ENCODE measurements at regions not wholly inside any gene's neighbourhood (a gene's known extent, or its start where the extent isn't known, plus 50 kb on each side); places are given as distances from the start of the nearest gene placed in this dataset.
A peak's percentile ranks its signal among the peaks of the same experiment; 100 is the strongest.

DNA sequence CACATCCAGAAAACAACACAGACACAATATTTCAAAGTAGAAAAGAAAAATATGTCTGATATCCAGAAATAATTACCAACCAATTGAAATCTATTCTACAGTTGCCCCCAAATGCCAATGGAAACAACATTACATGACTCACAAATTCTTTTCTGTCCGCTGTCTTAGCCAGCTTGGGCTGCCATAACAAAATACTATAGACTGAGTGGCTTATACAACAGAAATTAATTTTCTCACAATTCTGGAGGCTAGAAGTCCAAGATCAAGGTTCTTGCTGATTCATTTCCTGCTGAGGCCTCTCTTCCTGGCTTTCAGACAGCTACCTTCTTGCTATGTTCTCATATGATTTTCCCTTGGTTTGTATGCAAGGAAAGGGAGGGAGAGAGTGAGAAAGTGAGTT, 698.1 kb downstream of the DHX35 start:
- DNase-seq: no peak

DNA sequence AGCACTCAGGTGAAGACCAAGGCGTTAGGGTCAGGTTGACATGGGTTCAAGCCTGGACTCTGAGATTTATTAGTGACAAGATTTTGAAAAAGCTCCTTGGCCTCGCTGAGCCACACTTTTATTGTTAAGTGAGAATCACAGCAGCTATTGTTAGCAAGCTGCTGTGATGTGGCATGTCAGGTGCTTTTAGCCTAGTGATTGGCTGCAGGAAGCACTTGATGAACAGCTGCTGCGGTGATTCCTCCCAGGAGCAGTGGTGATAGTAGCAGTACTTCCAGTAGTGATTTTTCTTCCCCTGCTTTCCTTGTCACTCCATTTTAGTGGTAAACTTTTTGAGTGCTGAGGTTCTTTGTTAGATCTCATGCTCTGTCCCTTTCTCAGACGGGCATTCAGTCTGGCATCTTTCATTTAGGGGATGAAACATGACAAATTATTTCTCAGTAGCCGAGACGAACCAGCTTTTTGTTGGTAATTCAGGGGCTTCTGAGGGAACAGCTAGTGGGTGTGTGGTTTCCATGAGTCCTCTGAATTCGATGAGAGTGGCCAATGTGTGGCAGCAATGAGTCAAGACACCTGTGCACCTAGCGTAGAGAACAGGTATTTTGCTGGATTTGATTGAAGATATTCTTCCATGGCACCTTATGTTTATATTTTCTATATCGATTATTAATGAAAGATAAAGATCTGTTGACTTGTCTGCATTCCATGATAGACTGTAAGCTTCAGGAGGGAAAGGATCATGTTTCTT, 696.7 kb downstream of the DHX35 start:
- no peak for DNase-seq

DNA sequence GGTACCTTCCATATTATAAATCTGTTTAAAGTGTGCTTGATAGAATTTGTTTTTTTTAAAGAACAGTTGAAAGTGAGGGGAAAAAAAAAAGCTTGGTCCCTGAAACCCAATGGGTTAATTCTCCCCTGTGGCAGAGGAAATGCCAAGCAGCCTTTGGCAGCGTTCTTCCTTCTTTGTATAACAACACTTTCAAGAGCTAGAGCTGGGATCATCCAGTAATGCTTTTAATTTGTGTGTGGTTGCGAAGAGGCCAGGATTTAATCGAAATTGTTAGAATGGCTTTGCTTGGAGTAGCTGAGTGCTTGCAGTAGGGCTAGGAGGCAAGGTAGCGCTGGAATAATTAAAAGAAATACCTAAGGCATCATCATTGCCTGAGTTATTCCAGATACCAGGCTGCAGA, 692.0 kb downstream of the DHX35 start:
- peak in 1 of 3 experiments; percentile 2 for DNase-seq

DNA sequence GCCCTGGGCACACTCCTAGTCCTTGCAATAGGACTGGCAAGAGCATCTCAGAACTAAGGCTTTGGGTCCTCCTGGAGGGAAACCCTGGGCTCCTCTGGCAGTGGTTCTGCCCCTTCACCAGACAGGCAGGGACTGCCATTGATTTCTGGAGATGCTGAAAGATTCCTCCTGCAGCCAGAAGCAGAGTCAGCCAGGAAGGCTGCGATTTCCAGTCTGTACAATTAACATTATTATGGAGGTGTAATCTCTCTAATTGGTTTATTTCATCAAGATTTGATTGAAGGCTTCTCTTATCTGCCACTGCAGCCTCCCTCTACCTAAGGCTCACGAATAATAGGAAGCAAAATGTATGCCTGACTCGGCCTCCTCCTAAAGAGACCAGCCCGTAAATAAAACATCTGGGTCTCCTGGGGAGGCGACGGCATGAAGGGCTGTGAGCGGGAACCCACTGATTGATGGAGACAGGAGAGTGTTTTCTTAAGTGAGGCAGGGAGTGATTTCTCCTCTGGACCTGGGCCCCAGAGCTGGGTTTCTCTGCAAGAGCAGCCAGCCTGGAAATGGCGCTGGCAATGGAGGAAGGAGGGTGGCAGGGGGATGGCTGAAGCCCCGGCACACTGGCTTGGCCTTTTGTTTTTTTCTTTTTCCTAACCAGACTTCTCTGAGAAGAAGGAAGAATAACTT, 689.6 kb downstream of the DHX35 start:
- peak in 1 of 3 experiments; percentile 23 for DNase-seq

DNA sequence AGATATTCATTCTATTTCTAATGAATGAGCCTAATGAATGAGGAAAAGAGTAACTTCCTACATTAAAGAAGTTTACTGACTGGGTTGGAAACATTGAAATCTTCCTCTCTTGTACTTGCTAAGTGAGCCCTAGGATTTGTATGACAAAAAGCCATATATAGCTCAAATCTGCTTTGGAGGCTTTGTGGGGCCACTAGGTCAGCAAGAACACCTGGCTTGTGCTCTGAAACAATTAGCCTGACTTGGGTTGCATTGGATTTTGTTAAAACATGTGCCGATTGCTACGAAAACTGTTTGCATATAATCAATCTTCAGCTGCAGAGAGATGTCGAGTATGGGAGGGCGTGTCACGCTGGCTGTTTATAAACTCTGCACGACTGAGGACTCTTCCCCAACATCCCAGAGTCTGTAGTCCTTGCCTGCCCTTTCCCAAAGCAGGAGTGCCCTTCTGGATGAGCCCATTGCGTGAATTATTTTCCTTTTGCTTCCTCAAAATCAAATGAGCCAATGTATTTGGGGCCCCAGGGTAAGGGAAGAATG, 684.8 kb downstream of the DHX35 start:
- peak in 2 of 3 experiments; percentile 10 to 70 for DNase-seq

DNA sequence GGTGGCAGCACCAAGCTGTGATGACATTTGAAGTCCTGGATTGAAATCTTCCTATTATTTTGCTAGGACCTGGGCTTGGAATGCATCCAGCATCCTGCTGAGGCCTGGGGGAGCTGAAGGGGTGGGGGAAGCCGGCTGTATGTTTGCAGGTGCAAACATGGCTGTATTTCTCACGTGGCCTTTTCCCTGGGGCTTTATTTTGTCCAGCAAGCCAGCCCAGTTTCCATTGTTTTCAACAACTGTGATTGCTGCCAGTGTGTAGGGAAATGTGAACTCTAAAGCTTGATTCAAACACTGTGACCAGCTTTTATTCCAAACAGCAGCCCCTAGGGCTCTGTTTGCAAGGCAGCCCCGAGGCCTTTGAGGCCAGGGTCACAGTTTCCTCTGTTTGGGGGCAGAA, 683.0 kb downstream of the DHX35 start:
- peak; percentile 69 to 96 (median 81) for DNase-seq

DNA sequence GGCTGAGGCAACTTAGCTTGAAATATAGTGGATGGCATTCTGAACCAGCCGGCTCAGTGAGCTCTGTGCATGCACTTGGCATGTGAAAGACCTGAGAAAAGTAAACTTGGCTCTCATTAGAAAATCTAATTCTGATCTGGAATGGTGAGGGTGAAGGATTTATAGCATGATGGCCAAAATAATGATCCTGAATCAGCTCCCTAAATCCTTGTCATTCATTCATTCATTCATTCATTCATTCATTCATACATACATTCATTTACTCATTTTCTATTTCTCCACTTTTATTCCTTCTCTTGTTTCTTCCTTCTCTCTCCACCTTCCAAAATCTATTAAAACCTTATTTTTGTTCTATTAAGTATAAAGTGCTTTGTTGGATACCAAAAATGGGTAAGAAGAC, 681.1 kb downstream of the DHX35 start:
- DNase-seq: no peak

DNA sequence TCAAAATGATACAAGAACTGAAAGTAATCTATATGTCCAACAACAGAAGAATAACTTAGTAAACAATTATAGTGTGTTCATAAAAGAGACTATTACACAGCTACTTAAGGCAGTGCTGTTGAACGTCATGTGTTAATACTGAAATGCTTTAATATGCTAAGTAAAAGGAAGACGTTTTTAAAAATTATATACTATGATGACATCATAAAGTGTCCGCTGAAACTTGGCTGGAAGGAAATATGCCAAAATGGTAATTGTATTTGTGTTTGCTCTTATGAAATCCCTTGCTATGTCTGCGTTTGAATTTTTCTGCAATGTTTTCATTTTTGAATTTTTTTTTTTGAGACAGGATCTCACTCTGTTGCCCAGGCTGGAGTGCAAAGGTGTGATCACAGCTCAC, 679.3 kb downstream of the DHX35 start:
- no peak for DNase-seq

DNA sequence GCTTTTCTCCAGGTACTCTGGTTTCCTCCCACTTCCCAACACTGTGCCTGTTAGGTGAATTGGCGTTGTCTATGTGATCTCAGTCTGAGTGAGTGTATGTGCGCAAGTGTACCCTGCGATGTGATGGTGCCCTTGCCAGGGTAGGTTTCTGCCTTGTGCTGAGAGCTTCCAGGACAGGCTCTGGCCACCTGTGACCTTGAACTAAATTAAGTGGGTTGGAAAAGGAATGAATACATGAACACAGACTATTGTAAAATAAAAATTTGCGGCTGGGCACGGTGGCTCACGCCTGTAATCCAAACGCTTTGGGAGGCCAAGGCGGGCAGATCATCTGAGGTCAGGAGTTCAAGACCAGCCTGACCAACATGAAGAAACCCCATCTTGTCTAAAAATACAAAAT, 678.0 kb downstream of the DHX35 start:
- no peak for DNase-seq

DNA sequence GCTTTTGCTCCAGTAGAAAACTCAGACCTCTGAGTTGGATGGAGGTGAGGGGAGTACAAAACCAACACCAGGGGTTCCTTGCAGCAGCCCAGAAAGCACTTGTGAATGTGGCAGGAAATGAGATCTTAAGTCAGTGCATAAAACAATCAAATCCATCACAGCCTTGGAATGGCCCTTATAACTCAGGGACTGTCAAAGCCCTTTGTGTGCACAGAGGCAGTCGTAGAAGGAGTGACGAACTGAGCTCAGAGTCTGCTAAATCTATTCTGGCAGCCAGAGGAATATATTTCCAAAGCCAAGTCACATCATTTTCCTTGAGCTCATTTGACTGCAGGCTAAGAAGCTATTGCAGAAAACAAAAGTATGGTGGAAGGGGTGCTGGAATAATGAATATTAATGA, 676.6 kb downstream of the DHX35 start:
- DNase-seq: peak in 2 of 3 experiments; percentile 8 to 26

DNA sequence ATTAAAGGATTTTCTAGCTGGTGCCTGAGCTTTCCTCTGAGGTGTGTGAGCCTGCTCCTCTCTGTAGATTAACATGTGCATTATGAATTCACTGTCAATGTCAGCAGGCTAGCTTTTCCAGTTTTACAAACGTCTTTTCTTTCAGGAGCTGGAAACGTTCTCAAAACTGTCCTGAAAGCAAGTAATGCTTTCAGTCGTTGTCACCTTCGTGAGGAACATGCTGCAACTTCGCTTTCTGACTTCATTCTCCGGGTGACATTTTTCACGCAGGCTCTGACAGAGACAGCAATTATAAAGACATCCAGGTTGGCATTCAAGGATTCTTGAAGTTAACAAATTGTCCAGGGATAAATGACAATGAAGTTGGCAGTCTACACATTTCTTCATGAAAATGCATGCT, 671.5 kb downstream of the DHX35 start:
- DNase-seq: no peak

DNA sequence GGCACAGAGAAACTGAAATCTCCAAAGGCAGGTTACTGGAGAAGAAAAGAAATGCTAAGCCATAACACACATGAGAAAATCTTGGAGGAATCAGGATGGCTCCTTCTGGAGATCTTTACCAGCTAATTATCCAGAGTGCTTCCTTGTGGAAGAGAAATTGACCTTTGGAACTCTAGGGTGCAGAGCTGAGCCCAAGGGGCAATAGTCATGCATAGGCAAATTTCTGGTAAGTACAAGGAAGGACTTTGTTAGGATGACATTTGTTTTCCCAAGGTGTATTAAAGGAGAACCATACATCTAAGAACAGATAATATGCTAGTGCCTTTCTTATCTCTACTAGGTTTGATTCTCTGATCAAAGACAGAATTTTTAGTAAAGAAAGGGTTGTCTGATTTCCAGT, 670.6 kb downstream of the DHX35 start:
- no peak for DNase-seq

DNA sequence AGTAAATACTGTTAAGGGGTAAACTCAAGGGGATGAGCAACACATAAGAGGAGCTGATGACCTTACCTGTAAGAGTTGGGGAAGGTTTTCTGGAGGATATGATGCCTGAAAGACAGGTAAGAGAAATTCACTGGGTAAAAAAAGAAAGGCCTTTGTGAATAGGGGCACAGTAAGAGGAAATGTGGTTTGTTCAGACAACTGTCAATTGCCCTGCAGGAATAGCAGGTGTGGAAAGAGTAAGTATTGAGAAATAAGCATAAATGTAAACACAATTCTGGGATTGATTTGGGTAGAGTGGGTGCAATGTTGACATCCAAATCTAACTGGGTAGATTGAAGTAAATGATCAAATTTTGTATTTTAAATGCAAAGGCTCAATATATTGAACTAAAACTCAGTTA, 670.0 kb downstream of the DHX35 start:
- peak in 1 of 3 experiments; percentile 55 for DNase-seq

DNA sequence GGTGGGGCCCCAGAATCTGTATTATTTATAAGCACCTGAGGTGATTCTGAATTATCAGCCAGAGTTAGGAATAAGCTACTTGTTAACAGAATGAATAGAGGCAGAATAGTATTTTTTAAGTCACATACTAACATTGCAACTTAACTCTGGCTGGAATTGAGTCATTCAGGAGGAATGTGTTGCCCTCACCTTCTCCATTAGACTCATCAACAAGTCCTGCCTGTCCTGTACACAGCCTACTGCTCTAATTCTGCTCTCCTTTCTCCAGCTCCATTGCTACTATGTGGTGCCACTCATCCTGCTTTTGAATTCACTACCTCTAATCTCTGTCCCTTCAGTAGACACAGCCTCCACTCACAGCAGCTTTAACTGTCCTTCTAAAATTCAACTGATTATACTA, 669.4 kb downstream of the DHX35 start:
- DNase-seq: no peak

DNA sequence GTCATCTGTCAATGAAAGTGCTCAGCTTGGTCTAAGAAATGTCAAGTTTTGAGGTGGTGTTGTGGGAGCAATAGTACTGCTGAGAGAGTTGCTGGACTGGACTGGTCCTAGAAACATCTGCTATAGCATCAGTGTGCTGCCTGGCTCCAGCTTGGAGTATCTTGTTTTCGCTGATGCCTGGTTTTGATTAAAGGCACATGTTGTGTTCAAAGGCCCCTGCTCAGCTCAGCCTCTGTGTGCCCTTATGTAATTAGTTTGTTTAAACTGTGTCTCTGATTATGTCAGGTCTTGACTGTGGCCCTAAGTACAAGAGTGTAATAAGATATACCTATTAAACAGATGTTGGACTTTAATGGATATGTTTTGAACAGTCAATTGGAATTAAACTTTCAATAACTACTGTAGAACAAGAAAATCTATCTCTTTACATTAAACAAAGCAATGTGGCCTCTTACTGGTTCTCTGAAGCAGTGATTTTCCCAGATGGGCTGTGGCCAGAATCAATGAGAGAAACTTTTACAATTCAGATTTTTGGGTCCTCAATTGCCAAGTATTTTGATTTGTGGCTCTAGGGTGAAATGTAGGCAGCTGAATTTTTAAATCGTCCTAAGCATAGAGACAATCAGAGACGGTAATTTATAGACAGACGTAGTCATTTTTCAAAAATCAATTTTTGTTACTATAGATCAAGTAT, 668.2 kb downstream of the DHX35 start:
- DNase-seq: peak in 2 of 3 experiments; percentile 54 to 85

DNA sequence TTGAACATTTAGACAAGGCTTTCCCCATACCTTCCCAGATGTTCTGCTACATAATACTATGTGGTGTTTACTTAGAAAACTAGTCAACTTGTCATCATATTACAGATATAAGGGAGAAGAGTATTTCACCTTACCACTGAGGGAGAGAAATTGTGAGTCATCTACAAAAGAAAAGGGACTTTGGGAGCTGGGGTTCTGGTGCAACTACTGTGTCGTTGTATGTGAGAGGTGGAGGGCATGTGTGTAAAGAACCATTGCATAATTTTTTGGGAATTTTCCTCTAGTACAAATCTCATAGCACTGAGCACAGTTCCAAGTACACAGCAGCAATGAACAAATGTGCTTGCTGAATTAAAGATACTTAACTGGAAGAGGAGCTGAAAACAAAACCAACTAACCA, 665.6 kb downstream of the DHX35 start:
- DNase-seq: no peak

DNA sequence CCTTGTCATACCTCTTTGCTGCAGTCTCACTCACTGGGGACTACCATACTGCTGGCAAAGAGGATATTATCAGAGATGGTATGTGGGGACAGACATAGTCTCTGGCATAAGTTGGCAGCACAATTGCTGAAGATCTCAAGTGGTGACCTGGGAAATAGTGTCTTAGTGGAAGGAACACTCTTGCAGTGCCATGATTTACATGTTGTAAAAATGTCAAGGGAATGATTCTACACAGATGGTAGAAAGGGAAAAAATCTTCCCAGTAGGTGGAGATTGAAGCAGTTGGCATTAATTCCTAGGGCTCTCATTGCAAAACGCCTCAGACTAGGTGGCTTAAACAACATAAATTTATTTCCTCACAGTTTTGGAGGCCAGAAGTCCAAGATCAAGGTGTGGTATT, 662.2 kb downstream of the DHX35 start:
- DNase-seq: no peak

DNA sequence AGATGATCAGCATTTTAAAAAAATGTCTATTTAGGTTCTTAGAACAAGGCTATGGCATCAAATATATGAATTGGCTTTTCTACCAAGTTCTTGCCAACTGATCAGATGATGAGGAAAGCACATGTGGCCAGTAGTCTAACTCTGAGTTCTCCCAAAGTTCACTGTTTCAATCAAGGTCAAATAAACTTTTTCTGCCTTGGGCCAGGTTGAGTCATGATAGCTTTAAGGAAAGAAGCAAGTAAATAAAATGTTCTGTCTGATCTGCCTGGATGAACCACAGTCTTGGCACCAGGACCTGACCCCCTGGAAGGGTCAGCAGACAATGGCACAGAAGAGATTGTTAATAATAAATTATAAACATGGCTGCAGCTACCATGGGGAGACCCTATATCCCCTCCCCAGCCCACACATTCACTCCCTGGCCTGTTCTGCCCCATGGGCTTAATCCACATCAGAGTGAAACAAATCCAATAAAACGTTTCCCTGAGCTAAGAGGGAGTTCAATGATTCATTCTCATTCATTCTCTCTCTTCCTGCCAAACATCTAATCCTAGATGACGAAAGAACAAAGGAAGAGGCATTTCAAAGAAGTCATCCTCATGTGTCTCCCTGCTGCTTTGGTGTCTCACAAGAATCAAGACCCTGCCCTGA, 661.6 kb downstream of the DHX35 start:
- no peak for DNase-seq

DNA sequence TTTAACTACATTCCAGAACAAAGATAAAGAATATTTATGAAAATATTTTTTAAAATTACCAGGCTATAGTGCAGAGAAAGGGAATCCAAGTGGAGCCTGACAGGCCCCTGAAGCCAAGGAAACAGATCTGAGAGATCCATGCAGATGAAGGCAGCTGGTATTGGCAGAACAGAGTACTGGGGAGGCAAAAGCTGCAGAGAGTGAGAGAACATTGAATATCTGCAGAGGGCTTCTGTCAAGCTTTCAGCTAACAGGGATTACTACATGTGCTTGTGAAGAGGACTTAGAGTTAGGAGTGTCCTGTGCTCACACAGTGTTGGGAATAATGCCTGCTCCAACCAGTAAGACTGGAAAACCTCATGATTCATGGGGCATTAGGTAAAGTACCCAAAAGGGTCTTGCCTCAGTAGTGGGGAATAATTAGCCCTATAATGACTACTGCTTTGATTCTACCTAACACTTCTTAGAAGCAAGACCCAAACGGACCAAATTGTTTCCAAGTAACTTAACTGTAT, 657.2 kb downstream of the DHX35 start:
- DNase-seq: no peak

DNA sequence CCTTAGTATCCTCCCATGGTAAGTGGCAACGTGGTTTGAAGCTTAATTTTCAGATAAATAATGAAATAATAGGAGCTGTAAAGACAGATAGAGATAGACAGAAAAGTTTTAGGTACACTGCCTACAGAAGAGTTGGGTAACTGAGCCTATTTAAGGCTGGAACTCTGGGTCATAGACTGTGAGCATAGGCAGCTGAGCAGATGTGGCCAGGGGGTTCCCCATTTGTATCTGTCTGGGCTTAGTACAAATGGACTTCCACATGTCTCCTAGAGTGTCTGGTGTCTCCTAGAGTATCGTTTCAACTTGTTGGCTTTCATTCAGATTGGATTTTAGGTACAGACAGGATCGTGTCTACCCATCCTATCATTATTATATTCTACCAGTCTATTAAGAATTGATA, 649.8 kb downstream of the DHX35 start:
- no peak for DNase-seq

DNA sequence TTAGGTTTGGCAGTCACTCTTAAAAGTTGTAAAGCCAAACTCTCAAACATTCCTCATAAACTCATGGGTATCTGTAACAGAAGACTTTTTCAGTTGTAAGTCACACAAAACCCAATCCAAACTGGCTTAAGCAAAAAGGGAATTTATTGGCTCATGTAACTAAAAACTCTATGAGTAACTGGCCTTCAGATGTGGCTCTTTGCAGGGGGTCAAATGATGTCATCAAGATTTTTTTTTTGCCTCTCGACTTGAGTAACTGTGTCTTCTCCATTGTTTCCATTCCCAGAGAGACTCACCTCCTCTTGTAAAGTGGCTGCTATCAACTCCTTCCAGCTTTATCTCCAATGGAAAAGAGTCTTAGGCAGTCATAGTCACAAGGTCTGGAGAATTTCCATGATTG, 645.0 kb downstream of the DHX35 start:
- DNase-seq: peak in 2 of 3 experiments; percentile 22 to 71

DNA sequence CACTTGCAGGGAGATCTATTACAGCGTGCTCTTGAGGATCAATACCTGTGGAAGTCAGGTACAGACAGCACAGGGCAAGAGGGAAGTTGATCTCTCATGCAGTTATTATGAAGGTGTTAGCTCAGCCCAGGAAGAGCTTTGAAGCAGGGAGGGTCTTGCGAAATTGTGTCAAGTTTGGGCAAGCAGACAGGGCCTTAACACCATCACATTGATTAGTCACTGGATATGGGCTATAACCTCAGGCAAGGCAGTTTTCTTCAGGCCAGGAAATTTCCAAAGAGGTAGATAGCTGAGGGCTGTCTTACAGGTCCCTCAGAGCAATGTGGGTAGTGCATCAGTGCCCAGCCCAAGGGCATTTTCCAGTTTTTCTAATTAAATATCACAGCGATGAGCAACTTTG, 643.8 kb downstream of the DHX35 start:
- DNase-seq: no peak

DNA sequence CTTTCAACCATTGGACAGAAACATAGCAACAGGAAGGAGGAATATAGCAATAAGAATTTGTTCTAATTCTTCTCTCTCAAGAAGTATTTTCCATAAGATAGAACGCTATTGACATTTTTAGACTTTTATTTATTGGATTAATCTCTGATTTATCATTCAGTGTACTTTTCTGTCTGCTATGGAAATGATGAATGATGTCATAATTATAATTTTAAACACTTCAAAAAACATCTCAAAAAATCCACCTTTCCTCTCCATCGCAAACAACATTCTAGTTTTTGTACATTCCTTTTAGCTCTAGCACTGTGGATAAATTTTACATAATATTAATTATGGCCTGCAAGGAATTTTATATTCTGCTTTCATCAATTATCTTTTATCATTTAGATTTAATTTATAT, 643.2 kb downstream of the DHX35 start:
- no peak for DNase-seq
